ENCODE measurements at regions not wholly inside any gene's neighbourhood (a gene's known extent, or its start where the extent isn't known, plus 50 kb on each side); places are given as distances from the start of the nearest gene placed in this dataset.

GRCh38 chr10:44788147-44789129, 122.7 kb upstream of the TMEM72 start (continued):
- TF ChIP-seq, protein P1, sequence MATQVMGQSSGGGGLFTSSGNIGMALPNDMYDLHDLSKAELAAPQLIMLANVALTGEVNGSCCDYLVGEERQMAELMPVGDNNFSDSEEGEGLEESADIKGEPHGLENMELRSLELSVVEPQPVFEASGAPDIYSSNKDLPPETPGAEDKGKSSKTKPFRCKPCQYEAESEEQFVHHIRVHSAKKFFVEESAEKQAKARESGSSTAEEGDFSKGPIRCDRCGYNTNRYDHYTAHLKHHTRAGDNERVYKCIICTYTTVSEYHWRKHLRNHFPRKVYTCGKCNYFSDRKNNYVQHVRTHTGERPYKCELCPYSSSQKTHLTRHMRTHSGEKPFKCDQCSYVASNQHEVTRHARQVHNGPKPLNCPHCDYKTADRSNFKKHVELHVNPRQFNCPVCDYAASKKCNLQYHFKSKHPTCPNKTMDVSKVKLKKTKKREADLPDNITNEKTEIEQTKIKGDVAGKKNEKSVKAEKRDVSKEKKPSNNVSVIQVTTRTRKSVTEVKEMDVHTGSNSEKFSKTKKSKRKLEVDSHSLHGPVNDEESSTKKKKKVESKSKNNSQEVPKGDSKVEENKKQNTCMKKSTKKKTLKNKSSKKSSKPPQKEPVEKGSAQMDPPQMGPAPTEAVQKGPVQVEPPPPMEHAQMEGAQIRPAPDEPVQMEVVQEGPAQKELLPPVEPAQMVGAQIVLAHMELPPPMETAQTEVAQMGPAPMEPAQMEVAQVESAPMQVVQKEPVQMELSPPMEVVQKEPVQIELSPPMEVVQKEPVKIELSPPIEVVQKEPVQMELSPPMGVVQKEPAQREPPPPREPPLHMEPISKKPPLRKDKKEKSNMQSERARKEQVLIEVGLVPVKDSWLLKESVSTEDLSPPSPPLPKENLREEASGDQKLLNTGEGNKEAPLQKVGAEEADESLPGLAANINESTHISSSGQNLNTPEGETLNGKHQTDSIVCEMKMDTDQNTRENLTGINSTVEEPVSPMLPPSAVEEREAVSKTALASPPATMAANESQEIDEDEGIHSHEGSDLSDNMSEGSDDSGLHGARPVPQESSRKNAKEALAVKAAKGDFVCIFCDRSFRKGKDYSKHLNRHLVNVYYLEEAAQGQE (IDR thresholded peaks at IDR 0.05; ENCODE audit: low read depth) = no peak
- no peak for TF ChIP-seq CEBPB (IDR thresholded peaks at IDR 0.05; ENCODE audit: low read depth)

GRCh38 chr10:44792119-44792775, 118.9 kb upstream of the TMEM72 start:
- intact Hi-C loops (cut with micrococcal nuclease) = no loop called here
- no peaks in the 10 kb centered on the region for H3K36me3 ChIP-seq (ENCODE audit: control insufficient read depth in 1 of 2, insufficient read depth in 2 of 2, low read length in 2 of 2)
- no peak for ATAC-seq
- BruUV-seq (replicated peaks) = no TSS peak
- TF ChIP-seq ZNF274 (IDR thresholded peaks at IDR 0.05; ENCODE audit: low read depth, low read length) (no peak), SP1 (IDR thresholded peaks at IDR 0.05; ENCODE audit: low read depth) (no peak), RAD21 (IDR thresholded peaks at IDR 0.05; ENCODE audit: low read depth) (no peak), POLR2AphosphoS5 (IDR thresholded peaks at IDR 0.05; ENCODE audit: low read depth, low read length) (no peak), ATF3 (IDR thresholded peaks at IDR 0.05) (no peak), SIN3A (IDR thresholded peaks at IDR 0.05; ENCODE audit: low read depth) (no peak), CEBPB (IDR thresholded peaks at IDR 0.05; ENCODE audit: low read depth) (no peak), ZFX (IDR thresholded peaks at IDR 0.05) (no peak), CBX3 (IDR thresholded peaks at IDR 0.05; ENCODE audit: low read depth) (no peak), JUND (IDR thresholded peaks at IDR 0.05) (no peak), EZH2phosphoT487 (IDR thresholded peaks at IDR 0.05; ENCODE audit: borderline replicate concordance) (no peak)
- TF ChIP-seq, protein P1 (IDR thresholded peaks at IDR 0.05; ENCODE audit: low read depth) = no peak
- peaks cover 38% of the 10 kb centered on the region for H3K27me3 ChIP-seq (ENCODE audit: insufficient read depth, low read length)
- no peak for DNase-seq (ENCODE audit: low read depth, low spot score)
- no peak overlapping the region for H3K4me3 ChIP-seq (replicated peaks in 1 of 2; ENCODE audit: low read depth in 1 of 2, low read length in 2 of 2)
- no peak overlapping the region for H3K27ac ChIP-seq (ENCODE audit: low read depth, low read length)
- no peaks in the 10 kb centered on the region for H4K20me1 ChIP-seq (ENCODE audit: insufficient read depth)
- H3K4me1 ChIP-seq (ENCODE audit: control insufficient read depth in 1 of 2, insufficient read depth in 2 of 2, low read length in 2 of 2) = no peaks in the 10 kb centered on the region
- H3K9me3 ChIP-seq (ENCODE audit: control insufficient read depth in 1 of 2, insufficient read depth in 1 of 2, low read depth in 1 of 2, low read length in 2 of 2) = no peaks in the 10 kb centered on the region
- no peak overlapping the region for H3K4me2 ChIP-seq (ENCODE audit: low read length)
- no peak overlapping the region for H3K9ac ChIP-seq (ENCODE audit: low read length)
- no peaks in the 10 kb centered on the region for H3K79me2 ChIP-seq (ENCODE audit: insufficient read depth, low read length)
- RAD21 ChIA-PET (ENCODE audit: low non-redundant PET in 1 of 2, low total read pairs in 2 of 2, uncharacterized antibody in 2 of 2, unreplicated experiment in 2 of 2) = no interaction called here
- CTCF ChIA-PET = no interaction called here
- no peak overlapping the region for H2AFZ ChIP-seq (ENCODE audit: low read depth, low read length, poor library complexity, severe bottlenecking)
- H3K9me2 ChIP-seq (ENCODE audit: insufficient read depth) = no peaks in the 10 kb centered on the region
- POLR2A ChIA-PET = no interaction called here

Data from HCT116 (cell line).